GM18858 (cell line): ENCODE measurements at regions not wholly inside any gene's neighbourhood (a gene's known extent, or its start where the extent isn't known, plus 50 kb on each side); places are given as distances from the start of the nearest gene placed in this dataset.

Experiments
- ATAC-seq: cut with Tn5 transposase; IDR thresholded peaks from one replicate; pipeline ENCODE4 v1.9.1; 2021; ENCODE audit not compliant: unreplicated experiment

- no peak for ATAC-seq
Measured at GRCh38 chr12:58557661-58558060, 362.6 kb downstream of the LRIG3 start.

- ATAC-seq: no peak
Measured at GRCh38 chr12:58563621-58564020, 356.7 kb downstream of the LRIG3 start.

- ATAC-seq: no peak
Measured at GRCh38 chr12:58564721-58565120, 355.6 kb downstream of the LRIG3 start.

GRCh38 chr12:58566599-58566998 lies 353.7 kb downstream of the LRIG3 start:
- no peak for ATAC-seq

- no peak for ATAC-seq
Measured at GRCh38 chr12:58567189-58567588, 353.1 kb downstream of the LRIG3 start.

- ATAC-seq: no peak
Measured at GRCh38 chr12:58570411-58570810, 349.9 kb downstream of the LRIG3 start.

GRCh38 chr12:58575256-58575655 lies 345.0 kb downstream of the LRIG3 start:
- no peak for ATAC-seq

- ATAC-seq: no peak
Measured at GRCh38 chr12:58576081-58576480, 344.2 kb downstream of the LRIG3 start.

- ATAC-seq: no peak
Measured at GRCh38 chr12:58576916-58577315, 343.4 kb downstream of the LRIG3 start.

- ATAC-seq: no peak
Measured at GRCh38 chr12:58580095-58580494, 340.2 kb downstream of the LRIG3 start.

- no peak for ATAC-seq
Measured at GRCh38 chr12:58583529-58583928, 336.8 kb downstream of the LRIG3 start.

GRCh38 chr12:58583940-58584339 lies 336.4 kb downstream of the LRIG3 start:
- ATAC-seq: no peak

GRCh38 chr12:58584880-58585279 lies 335.4 kb downstream of the LRIG3 start:
- no peak for ATAC-seq

GRCh38 chr12:58586762-58587161 lies 333.5 kb downstream of the LRIG3 start:
- ATAC-seq: no peak

- no peak for ATAC-seq
Measured at GRCh38 chr12:58588770-58589169, 331.5 kb downstream of the LRIG3 start.

- ATAC-seq: no peak
Measured at GRCh38 chr12:58592475-58593207, 327.7 kb downstream of the LRIG3 start.

- no peak for ATAC-seq
Measured at GRCh38 chr12:58593557-58594304, 326.6 kb downstream of the LRIG3 start.

- no peak for ATAC-seq
Measured at GRCh38 chr12:58596381-58596780, 323.9 kb downstream of the LRIG3 start.

- no peak for ATAC-seq
Measured at GRCh38 chr12:58601529-58601928, 318.8 kb downstream of the LRIG3 start.

GRCh38 chr12:58602179-58602578 lies 318.1 kb downstream of the LRIG3 start:
- ATAC-seq: no peak

GRCh38 chr12:58602736-58603135 lies 317.6 kb downstream of the LRIG3 start:
- ATAC-seq: no peak

- ATAC-seq: no peak
Measured at GRCh38 chr12:58607805-58608204, 312.5 kb downstream of the LRIG3 start.
